ENCODE measurements at regions not wholly inside any gene's neighbourhood (a gene's known extent, or its start where the extent isn't known, plus 50 kb on each side); places are given as distances from the start of the nearest gene placed in this dataset.
"Not testable (repeated sequence)": the region's sequence is repeated elsewhere in the genome, so short reads cannot be mapped to it uniquely, and the experiment has no call there.

GRCh38 chr22:25398591-25399062 lies 165.8 kb upstream of the GRK3 start:
- peak; percentile 9 for DNase-seq

- no peak for DNase-seq
Observed at GRCh38 chr22:25399649-25400151, 164.8 kb upstream of the GRK3 start.

- no peak for DNase-seq
Observed at GRCh38 chr22:25402160-25402500, 162.3 kb upstream of the GRK3 start.

- peak; percentile 42 for DNase-seq
Observed at GRCh38 chr22:25402501-25403283, 161.8 kb upstream of the GRK3 start.

GRCh38 chr22:25403284-25403810 lies 161.1 kb upstream of the GRK3 start:
- DNase-seq: peak; percentile 0

GRCh38 chr22:25403811-25404471 lies 160.5 kb upstream of the GRK3 start:
- peak; percentile 21 for DNase-seq

- no peak for DNase-seq
Observed at GRCh38 chr22:25404556-25404927, 159.9 kb upstream of the GRK3 start.

GRCh38 chr22:25404928-25405816 lies 159.3 kb upstream of the GRK3 start:
- DNase-seq: peak; percentile 70

- no peak for DNase-seq
Observed at GRCh38 chr22:25405841-25406509, 158.5 kb upstream of the GRK3 start.

GRCh38 chr22:25406510-25407210 lies 157.8 kb upstream of the GRK3 start:
- no peak for DNase-seq

GRCh38 chr22:25407226-25407858 lies 157.1 kb upstream of the GRK3 start:
- DNase-seq: no peak

GRCh38 chr22:25407859-25408229 lies 156.6 kb upstream of the GRK3 start:
- no peak for DNase-seq

- no peak for DNase-seq
Observed at GRCh38 chr22:25409240-25409639, 155.2 kb upstream of the GRK3 start.

GRCh38 chr22:25410849-25411248 lies 153.6 kb upstream of the GRK3 start:
- no peak for DNase-seq

GRCh38 chr22:25413620-25414019 lies 150.9 kb upstream of the GRK3 start:
- no peak for DNase-seq

GRCh38 chr22:25415731-25416130 lies 148.7 kb upstream of the GRK3 start:
- DNase-seq: not testable (repeated sequence)

GRCh38 chr22:25417826-25418225 lies 146.6 kb upstream of the GRK3 start:
- not testable (repeated sequence) for DNase-seq

GRCh38 chr22:25419247-25420113 lies 145.0 kb upstream of the GRK3 start:
- no peak for DNase-seq

GRCh38 chr22:25420114-25420441 lies 144.4 kb upstream of the GRK3 start:
- not testable (repeated sequence) for DNase-seq

GRCh38 chr22:25420471-25420924 lies 144.0 kb upstream of the GRK3 start:
- DNase-seq: no peak

Measured in HCEC 1CT (cell line).